GM18519 (cell line): ENCODE measurements at regions not wholly inside any gene's neighbourhood (a gene's known extent, or its start where the extent isn't known, plus 50 kb on each side); places are given as distances from the start of the nearest gene placed in this dataset.

Experiments
- ATAC-seq: cut with Tn5 transposase; IDR thresholded peaks from one replicate; pipeline ENCODE4 v1.9.1; 2021; ENCODE audit warnings: mild to moderate bottlenecking, moderate library complexity; ENCODE audit not compliant: unreplicated experiment, low FRiP score

DNA sequence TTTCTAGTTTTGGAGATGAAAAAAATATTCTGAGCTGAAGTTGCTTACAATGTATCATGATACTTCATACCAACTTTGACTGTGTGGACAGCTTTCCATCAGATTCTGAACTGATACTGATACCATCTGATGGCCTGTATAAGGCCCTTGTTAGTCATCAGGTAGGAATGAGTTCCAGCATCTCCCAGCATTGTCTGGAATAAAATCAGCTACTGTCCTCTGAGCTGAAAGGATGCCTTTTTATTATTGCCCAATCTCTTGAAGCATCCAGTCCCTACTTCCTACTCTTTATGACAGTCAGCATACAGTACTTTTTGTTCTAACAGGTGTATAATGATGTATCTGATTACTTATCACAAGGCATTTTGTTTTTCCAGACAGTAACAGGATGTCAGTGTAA lies 70.6 kb upstream of the EYA4 start:
- no peak for ATAC-seq

DNA sequence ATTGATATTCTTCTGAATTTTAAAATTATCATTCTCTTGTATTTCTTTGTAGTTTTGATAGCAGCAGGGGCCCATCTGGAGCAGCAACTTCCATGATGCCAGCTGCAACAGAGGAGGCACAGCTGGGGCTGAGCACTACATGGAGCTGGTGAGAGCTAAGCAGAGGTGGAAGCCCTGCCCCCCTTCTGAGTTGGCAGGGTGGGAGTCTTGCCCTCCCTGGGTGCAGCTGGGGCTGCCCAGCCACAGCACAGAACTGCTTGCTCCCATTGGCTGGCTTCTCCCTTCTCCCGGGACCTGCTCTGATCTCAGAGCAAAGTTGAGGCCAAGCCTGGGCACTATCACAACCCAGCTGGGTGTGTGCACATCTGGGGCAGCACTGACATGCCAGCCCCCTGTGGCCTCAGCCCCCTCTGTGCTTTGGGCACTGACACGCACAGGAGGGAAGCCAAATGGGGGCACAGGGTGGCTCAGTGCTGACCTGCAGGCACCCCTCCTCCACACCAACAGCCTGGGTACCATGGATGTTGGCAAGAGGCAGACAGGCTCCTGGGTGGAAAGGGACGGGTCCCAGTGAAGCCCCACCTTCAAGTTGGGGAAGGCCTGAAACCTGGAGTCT lies 69.1 kb upstream of the EYA4 start:
- ATAC-seq: no peak

DNA sequence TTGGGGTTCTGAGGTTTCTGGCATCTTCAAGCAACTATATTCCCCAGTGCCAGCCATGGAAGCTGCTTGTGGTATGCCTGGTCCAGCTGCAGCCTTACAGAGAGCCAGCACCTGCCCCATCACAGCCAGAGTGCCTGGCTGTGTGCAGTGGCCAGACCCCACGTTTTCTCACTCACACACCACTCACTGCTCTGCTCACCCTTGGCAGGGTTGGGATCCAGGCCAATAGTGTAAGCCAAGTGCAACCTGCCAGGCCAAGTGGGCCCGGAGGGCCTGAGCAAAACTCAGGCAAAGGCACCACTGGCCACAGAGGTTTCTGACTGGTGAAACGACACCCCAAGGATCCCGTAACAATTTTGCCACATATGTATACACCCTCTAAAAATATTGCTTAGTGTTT lies 67.9 kb upstream of the EYA4 start:
- ATAC-seq: no peak

DNA sequence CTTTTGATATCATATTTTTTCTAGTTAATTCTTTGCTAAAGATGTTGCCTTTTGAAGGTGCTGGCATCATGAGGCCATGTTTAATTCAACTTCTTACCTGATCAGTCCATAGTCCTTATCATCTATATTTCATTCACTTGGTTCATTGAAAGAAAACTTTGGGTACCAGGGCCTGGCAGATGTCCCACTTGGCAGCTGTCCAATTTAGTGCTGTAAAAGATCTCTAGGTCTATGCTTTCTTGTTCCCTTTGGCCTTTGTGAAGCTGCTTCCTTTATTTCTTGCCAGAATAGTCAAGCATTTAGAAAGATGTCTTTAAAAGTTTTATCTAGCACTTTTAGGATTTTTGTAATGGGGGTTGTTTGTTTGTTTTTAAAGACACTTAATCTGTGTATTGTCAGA lies 61.7 kb upstream of the EYA4 start:
- ATAC-seq: no peak

DNA sequence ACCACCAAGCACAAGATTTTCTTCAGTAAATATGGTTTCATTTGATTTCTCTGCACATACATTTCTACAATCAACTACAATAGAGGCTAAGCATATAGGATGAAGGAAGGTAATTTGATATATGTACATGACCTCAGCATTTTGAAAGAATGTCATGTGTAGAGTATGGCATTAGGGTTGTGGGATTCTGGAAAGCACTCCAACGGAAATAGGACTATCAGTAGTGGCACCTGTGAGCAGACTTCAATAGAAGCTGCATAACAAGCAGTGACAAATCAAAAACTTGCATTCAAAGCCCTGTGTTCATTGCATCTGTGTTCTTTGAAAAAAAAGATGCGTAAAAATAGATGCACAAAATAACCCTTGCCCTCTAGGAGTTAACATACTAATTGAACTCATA lies 57.5 kb upstream of the EYA4 start:
- ATAC-seq: no peak

DNA sequence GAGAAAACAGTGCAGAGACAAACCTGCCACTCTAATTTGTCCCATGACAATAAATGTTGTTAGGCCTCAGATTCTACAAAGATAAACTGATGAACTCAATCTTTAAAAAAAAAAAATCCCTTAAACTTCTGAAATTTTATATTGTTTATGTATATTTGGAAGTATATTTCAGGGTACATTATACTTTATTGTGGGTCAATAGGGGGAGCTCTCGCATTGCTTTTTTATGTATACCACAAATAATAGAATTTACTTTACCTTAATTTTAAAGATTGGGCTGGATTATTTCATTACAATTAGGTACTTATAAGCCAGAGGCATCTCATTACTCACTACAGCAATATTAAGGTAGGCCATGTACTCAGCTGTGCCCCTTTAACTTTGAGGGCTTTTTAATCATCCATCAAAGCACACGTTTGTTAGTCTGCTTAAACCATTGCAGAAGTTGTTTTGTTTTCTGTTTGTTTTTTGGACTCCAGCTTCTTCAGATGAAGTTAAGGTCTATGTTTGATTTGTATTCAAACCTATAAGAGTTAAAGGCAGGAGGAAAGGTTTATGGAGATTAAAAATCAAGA lies 56.3 kb upstream of the EYA4 start:
- ATAC-seq: no peak

DNA sequence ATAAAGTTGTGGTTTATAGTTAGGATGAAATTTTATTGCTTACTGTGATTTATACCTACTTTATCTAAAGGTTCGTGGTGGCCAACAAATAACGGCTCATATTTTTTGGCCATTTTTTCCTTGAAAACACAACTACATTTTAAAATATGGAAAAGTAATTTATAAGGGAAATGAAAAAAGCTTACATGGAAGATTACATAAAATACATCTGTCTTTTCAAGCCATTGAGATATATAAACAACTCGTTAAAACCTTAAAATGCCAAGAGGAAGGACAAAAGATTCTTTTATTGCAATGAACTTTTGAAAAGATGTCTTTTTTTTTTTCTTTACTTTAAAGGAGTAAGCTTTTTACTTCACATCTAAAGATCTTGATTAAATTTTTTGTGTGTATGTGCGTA lies 55.4 kb upstream of the EYA4 start:
- ATAC-seq: no peak

DNA sequence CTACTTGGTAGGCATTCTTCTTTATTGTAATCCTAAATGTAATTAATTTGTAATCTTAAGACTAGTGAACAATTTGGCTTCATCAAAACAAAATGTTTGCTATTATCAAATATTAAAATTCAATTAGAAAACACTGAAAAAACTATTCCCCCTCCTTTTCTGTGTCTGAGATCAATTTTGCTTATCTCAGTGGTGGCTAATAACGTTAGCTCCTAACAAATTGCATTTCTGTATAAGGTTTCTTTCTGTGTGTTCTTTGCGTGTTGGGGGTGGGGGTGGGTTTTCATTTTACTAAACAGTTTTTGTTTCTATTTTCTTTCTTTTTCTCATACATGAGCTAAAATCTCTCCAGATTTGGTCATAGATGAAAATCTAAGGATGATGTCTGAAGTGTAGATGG lies 54.0 kb upstream of the EYA4 start:
- no peak for ATAC-seq

DNA sequence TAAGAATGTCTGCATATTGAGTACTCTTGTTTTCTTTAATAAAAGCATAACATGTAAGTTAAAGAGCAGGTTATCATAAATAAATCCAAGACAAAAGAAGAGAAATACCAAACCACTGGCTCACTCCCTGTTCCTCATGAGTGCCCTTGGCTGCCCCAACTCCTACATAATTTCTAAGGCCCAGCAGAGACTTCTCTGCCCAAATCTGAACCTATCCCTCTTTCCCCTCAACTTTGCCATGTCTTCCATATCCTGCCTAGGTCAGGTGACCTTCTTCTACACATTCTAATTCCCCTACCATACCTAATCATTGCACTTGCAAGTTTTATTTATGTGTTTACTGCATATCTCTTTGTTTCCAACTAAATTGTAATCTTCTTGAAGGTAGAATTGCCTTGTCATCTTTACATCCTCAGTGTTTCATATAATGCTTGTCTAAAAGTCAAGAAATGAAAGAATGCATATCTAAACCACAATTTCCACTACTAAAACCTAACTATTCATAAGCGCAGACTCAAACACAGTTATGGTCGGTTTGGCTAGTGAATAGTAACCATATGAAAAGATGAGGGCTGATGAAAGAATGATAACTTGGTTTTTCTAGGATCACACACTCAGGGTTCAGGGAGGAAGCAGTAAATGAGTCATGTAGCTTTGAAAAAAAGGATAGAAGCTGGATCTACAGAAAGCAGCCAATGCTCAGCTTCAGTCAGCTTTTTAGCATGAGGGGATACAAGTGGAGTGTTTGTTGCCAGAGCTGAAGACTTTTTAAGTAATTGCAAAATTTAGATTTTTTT lies 53.3 kb upstream of the EYA4 start:
- no peak for ATAC-seq

DNA sequence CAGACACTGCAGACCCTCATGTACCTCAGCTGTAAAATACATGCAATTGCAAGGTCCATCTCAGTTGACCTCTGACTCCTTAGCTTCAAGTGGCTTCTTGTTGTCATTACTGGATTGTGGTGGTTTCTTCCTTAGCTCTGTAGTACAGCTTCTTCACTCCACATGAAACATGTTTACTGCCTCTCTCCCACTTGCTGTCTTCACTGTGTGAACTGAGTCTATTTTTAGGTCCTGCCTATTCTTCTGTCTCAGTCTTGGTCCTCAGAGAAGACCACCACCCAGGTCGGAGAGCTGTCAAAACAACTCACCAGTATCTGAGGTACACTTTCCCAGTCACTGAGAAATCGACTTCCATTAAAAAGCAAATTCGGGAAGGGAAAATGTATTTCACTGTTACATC lies 50.2 kb upstream of the EYA4 start:
- no peak for ATAC-seq

DNA sequence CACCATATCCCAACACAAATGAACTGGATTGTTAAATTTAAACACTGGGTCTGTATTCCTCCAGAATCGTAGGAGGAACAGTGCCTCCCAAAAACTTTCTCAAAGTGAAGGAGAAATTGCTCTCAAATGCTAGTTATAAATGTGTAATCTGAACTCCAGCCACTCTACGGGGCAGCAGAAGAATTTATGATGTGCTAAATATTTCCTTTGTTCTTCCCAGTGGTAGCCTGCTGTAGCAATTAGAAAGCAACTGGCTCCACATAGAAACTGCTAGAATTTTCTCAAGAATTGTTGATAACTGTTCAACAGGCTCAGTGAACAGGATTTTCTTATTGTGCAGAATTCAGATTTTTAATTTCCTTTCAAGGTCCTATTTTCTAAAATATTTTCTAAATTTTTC lies 49.8 kb upstream of the EYA4 start:
- no peak for ATAC-seq
